UCSD-AML1 (cell line): ENCODE measurements at regions not wholly inside any gene's neighbourhood (a gene's known extent, or its start where the extent isn't known, plus 50 kb on each side); places are given as distances from the start of the nearest gene placed in this dataset.
"Not testable (repeated sequence)": the region's sequence is repeated elsewhere in the genome, so short reads cannot be mapped to it uniquely, and the experiment has no call there.

ENCODE experiments used
- DNase-seq: peaks from one replicate; lab custom pipeline; 2025; ENCODE audit not compliant: unreplicated experiment; lab: John Stamatoyannopoulos, UW

DNA sequence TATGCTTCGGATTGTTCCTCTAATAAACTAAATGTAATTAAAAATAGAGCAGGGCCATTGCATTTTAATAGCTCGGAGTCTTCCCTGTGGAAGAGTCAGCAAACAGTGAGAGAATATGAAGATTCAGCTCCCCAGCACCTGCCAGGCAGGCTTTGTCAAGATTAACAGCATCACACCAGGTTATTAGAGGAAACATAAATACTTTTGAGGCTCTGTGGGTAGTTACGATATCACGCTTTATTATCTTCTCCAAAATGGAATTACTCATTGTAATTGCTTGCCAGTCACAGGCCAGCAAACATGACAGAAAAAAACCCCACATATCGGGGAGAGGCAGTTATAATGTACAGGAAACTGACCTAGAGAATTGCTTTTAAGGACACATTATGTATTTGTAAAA, 303.9 kb downstream of the CPS1 start:
- DNase-seq = no peak

- no peak for DNase-seq
Measured at GRCh38 chr2:210861038-210861665, 304.8 kb downstream of the CPS1 start.

DNA sequence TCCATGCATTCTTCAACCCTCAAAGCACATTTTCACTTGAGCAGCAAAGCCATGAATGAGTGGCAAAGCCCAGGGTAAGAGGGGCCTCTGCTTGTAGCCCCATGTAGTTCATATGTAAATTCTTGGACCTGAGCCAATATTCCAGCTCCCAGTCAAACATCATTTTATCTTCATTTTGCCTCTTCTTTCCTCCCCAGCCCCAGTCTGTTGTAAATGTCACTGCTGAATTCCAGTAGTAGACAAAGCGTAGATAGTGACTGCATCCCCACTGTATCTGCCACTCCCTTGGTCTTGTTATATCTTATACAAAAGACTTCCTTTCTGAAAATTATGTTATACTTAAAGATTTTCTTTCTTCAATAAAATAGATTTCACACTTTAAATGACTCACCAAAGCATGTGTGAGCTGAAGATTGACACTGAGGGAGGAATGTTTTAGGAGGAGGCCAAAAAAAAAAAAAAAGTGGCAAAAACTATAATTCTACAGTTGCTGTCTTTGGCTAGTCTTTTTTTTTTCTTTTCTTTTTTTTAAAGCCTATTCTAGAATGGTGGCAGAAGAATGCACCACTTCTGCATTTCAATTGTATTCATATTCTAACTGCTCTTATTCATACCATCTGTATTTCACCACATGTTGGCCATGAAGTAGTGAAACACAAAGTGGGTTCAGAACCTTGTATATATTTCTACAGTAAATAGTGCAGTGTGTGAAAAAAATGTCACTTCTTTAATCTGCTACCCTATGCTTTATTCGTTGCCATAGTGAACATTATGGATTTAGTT, 306.1 kb downstream of the CPS1 start:
- no peak for DNase-seq

DNA sequence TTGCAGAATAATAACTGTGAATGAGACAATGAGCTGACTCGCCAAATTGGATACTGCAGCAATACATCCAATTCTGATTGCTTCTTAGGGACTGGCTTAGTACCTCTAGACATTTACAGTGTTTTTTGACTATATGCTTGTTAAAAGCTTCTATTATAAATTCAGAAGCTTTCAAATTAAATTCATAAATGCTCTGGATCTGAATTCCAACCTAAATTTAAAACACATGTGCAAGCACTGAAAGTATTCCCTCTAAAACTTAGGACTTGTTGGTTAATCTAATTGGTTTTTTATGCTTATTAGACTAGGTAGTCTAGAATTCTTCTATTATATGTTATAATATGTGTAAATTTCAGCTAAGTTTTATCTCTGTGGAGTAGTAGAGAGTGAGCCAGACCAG, 306.9 kb downstream of the CPS1 start:
- DNase-seq = no peak

DNA sequence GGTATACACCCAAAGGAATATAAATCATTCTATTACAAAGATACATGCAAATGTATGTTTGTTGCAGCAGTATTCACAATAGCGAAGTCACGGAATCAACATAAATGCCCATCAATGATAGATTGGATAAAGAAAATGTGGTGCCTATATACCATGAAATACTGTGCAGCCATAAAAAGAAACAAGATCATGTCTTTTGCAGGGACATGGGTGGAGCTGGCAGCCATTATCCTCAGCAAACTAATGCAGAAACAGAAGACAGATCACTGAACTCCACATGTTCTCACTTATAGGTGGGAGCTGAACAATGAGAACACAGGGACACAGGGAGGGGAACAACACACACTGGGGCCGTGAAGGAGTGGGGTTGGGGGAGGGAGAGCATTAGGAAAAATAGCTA, 315.2 kb downstream of the CPS1 start:
- not testable (repeated sequence) for DNase-seq

- no peak for DNase-seq
Measured at GRCh38 chr2:210873631-210874030, 317.2 kb downstream of the CPS1 start.

- DNase-seq = no peak
Measured at GRCh38 chr2:210884227-210884626, 327.8 kb downstream of the CPS1 start.

GRCh38 chr2:210888035-210888434, 331.6 kb downstream of the CPS1 start:
- DNase-seq = no peak

DNA sequence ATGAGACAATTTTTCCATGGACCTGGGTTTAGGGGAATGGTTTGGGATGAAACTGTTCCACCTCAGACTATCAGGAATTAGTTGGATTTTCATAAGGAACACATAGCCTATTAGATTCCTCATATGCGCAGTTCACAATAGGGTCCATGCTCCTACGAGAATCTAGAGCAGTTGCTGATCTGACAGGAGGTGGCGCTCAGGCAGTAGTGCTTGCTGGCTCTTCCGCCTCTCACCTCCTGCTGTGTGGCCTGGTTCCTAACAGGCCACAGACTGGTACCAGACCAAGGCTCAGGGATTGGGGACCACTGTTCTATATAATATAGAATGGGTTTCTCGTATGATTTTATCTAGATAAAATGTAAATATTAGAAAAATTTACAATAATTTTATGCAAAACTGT, 338.7 kb downstream of the CPS1 start:
- DNase-seq = no peak

- DNase-seq = no peak
Measured at GRCh38 chr2:210899131-210899530, 342.7 kb downstream of the CPS1 start.

DNA sequence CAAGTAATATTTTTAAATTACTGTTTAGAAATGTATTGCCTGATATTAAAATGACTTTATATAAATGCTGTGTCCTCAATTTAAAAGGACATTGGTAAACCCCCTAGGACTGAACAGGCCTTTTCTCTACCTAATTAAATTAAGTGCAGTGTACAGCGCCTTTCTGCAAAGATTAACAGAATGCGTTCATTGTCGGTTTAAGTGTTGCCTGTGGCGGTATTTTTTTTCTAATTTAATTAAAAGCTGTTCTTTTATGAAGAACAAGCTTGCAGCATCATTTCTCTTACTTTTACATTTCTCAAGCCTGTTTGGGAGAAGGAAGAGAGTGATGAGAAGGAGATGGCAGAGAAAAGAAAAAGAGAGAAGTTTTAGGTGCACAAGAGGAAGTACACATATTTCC, 344.9 kb downstream of the CPS1 start:
- no peak for DNase-seq

DNA sequence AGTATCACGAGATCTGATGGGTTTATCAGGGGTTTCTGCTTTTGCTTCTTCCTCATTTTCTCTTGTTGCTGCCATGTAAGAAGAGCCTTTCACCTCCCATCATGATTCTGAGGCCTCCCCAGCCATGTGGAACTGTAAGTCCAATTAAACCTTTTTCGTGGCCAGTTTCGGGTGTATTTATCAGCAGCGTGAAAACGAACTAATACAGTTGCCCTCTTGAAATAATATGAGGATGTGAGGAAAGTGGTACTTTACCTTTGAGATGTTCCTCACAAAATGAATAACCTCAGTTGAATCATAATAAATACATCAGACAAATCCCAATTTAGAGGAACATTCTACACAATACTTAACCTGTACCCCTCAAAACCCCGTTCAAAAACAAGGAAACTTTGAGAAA, 356.4 kb downstream of the CPS1 start:
- no peak for DNase-seq

- DNase-seq = no peak
Measured at GRCh38 chr2:210913461-210913860, 357.1 kb downstream of the CPS1 start.

- DNase-seq = no peak
Measured at GRCh38 chr2:210915912-210916311, 359.5 kb downstream of the CPS1 start.

DNA sequence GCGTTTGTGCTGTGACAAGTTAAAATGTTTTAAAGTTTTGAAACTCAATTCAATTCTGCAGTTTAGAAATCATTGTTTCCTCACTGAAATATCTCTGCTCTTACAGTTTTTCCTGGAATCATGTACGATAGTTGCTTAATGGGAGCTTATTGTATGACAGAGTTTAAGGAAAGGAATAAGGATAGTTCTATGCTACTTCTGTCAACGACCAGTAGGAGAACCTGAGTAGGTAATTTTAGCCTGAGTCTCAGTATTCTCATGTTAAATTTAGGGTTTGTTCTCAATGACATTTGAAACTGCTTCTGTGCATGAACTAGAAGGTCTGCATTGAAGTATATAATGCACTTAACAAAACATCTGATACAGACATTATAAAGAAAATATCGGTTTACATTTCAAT, 361.1 kb downstream of the CPS1 start:
- no peak for DNase-seq

DNA sequence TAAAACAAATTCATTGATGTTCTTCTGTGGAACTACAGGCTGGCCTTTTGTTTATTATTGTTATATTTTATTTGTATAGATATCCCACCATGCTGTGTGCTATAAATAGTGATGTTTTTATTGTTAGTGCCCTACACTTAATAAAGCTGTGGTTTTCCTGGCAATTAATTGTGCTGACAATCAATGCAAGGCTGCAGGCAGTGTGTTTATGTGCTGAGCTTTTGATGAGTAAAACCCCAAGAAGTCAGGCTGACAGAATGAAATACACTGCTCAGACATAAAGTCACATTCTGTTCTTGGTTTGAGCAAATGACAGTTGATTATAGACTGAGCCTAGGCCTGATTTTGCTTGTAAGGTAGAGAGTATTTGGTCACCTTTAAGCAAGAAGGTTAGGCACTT, 362.7 kb downstream of the CPS1 start:
- no peak for DNase-seq

DNA sequence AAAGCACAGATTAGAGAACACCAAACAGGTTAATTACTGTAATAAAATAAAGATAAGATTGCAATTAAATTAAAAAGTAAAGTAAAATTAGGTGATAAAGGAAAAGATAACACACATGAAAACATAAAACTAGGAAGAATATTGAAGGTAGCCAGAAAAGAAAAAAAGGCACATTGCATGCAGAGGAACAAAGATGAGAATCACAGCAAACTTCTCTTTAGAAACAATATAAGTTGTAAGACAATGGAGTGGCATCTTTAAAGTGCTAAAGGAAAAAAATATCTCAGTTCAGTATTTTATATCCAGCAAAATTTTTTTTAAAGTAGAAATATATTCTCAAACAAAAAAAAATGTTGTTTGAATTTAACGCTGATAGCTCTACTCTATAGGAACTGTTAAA, 366.0 kb downstream of the CPS1 start:
- DNase-seq = no peak

GRCh38 chr2:210928714-210929113, 372.3 kb downstream of the CPS1 start:
- DNase-seq = no peak

- no peak for DNase-seq
Measured at GRCh38 chr2:210938228-210938627, 381.8 kb downstream of the CPS1 start.

- DNase-seq = no peak
Measured at GRCh38 chr2:210946395-210946794, 390.0 kb downstream of the CPS1 start.

DNA sequence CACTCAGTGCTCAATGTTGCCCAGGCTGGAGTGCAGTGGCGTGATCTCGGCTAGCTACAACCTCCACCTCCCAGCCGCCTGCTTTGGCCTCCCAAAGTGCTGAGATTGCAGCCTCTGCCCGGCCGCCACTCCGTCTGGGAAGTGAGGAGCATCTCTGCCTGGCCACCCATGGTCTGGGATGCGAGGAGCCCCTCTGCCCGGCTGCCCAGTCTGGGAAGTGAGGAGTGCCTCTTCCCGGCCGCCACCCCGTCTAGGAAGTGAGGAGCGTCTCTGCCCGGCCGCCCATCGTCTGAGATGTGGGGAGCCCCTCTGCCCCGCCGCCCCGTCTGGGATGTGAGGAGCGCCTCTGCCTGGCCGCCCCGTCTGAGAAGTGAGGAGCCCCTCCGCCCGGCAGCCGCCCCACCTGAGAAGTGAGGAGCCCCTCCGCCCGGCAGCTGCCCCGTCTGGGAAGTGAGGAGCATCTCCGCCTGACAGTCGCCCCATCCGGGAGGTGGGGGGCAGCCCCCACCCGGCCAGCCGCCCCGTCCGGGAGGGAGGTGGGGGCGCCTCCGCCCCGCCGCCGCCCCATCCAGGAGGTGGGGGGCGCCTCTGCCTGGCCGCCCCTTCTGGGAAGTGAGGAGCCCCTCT, 394.1 kb downstream of the CPS1 start:
- DNase-seq = not testable (repeated sequence)

GRCh38 chr2:210954386-210954907, 398.0 kb downstream of the CPS1 start:
- no peak for DNase-seq
